Adrenal gland (tissue), 5 donors: ENCODE measurements at regions not wholly inside any gene's neighbourhood (a gene's known extent, or its start where the extent isn't known, plus 50 kb on each side); places are given as distances from the start of the nearest gene placed in this dataset.

ENCODE experiments used
- CTCF ChIP-seq, 6 experiments: fragments of 450-650 bp in 4 of 6; fragments of 200-600 bp in 2 of 6; sonication (generic) in 1 of 6; IDR thresholded peaks; 1 replicate in 5 of 6; 2 replicates in 1 of 6; pipeline versions ENCODE4 v1.5.1 to v1.8.0; 2016 to 2021; ENCODE audit warnings: antibody characterized with exemption in 6 of 6, mild to moderate bottlenecking in 2 of 6, moderate library complexity in 1 of 6
- POLR2A ChIP-seq, 2 donors: fragments of 450-650 bp; IDR thresholded peaks; one replicate each; pipeline ENCODE4 v1.6.1; 2017; ENCODE audit warnings: antibody characterized with exemption in 2 of 2, mild to moderate bottlenecking in 2 of 2, moderate library complexity in 1 of 2
- donor health status: DM: no; HTN: no; CAD: no.

GRCh38 chr5:2841208-2841607 lies 89.7 kb upstream of the IRX2 start:
- TF ChIP-seq CTCF (IDR thresholded peaks at IDR 0.05) = no peak
- TF ChIP-seq POLR2A (IDR thresholded peaks at IDR 0.05) = no peak
